Upper lobe of left lung (tissue), 6 donors: ENCODE measurements at regions not wholly inside any gene's neighbourhood (a gene's known extent, or its start where the extent isn't known, plus 50 kb on each side); places are given as distances from the start of the nearest gene placed in this dataset.

Experiments
- ATAC-seq, 2 donors: fragments of 200-7000 bp; cut with Tn5 transposase; one replicate each; pipeline ENCODE4 v1.9.1; 2022; ENCODE audit warnings: mild to moderate bottlenecking in 2 of 2, moderate library complexity in 2 of 2; ENCODE audit not compliant: low FRiP score in 2 of 2
- DNase-seq, 2 donors: peaks; one replicate each; pipeline ENCODE4 v3.0.0-alpha.2; 2019 to 2020
- H3K27ac ChIP-seq, 4 donors: fragments of 200-600 bp; sonication (generic); one replicate each; pipeline ENCODE4 v1.5.1; 2016 to 2019
- H3K27me3 ChIP-seq, 4 donors: fragments of 200-600 bp; sonication (generic); one replicate each; pipeline ENCODE4 v1.5.1; 2017 to 2019
- H3K36me3 ChIP-seq, 4 donors: fragments of 200-600 bp; sonication (generic); one replicate each; pipeline ENCODE4 v1.5.1; 2016 to 2019
- H3K4me1 ChIP-seq, 4 donors: fragments of 200-600 bp; sonication (generic); one replicate each; pipeline ENCODE4 v1.5.1; 2018 to 2019
- H3K4me3 ChIP-seq, 4 donors: fragments of 200-600 bp; sonication (generic); one replicate each; pipeline ENCODE4 v1.5.1; 2017 to 2019; ENCODE audit warnings: mild to moderate bottlenecking in 2 of 4, moderate library complexity in 1 of 4
- H3K9me3 ChIP-seq, 4 donors: fragments of 200-600 bp; sonication (generic); one replicate each; pipeline ENCODE4 v1.5.1; 2018 to 2019
- EP300 ChIP-seq, 4 donors: sonication (generic); formaldehyde crosslinking; IDR thresholded peaks; one replicate each; pipeline ENCODE4 v1.5.1; 2017; ENCODE audit warnings: antibody characterized with exemption in 4 of 4, control low read depth in 2 of 4
- POLR2A ChIP-seq, 4 donors: fragments of 450-650 bp; IDR thresholded peaks; one replicate each; pipeline ENCODE4 v1.5.1; 2016 to 2017; ENCODE audit warnings: antibody characterized with exemption in 4 of 4, mild to moderate bottlenecking in 2 of 4
- POLR2AphosphoS5 ChIP-seq, 2 donors: sonication (generic); formaldehyde crosslinking; IDR thresholded peaks; one replicate each; pipeline ENCODE4 v1.5.1; 2017; ENCODE audit warnings: antibody characterized with exemption in 2 of 2
- WGBS, 2 donors: methylation state at CpG; one replicate each; pipeline ENCODE4 v1.1.5; 2017 to 2018; 5-methylcytosine and 5-hydroxymethylcytosine counted together
- TF ChIP-seq, protein P1 (sequence below), 6 experiments: fragments of 450-650 bp in 4 of 6; fragments of 200-600 bp in 2 of 6; sonication (generic) in 2 of 6; IDR thresholded peaks; one replicate each; pipeline ENCODE4 v1.5.1; 2016 to 2019; ENCODE audit warnings: antibody characterized with exemption in 6 of 6
- donor health status: DM: no; HTN: no; CAD: no; lungs with moderate emphysema.
- donor health status: DM: no; HTN: yes; CAD: no; lungs with severe emphysema.

DNA sequence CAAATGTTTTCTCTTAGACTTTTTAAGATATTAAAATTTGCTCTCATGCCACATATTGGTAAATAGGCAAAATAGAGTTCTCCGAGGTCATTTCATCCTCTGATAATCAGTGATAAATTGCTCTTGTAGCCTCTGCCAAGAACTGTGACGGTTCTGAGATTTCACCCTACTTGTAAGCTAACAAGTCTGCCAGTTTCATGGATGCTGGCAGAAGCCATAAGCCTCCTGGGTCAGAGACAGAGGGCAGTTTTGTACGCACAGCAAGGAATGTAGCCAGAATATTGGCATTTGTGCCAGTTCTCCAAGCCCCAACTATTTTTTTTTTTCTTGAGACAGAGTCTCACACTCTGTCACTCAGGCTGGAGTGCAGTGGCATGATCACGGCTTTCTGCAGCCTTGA is 945.0 kb upstream of the WWC1 start:
- Histone ChIP-seq H3K27ac (no peak overlapping the region), H3K4me1 (no peaks in the 10 kb centered on the region), H3K9me3 (no peaks in the 10 kb centered on the region), H3K36me3 (no peaks in the 10 kb centered on the region), H3K4me3 (no peak overlapping the region), H3K27me3 (no peaks in the 10 kb centered on the region)
- WGBS, 2 donors: 60 to 68% methylated on average over 4 of the region's 4 CpGs
- TF ChIP-seq POLR2AphosphoS5 (IDR thresholded peaks at IDR 0.05): no peak
- TF ChIP-seq EP300 (IDR thresholded peaks at IDR 0.05): no peak
- TF ChIP-seq, protein P1, sequence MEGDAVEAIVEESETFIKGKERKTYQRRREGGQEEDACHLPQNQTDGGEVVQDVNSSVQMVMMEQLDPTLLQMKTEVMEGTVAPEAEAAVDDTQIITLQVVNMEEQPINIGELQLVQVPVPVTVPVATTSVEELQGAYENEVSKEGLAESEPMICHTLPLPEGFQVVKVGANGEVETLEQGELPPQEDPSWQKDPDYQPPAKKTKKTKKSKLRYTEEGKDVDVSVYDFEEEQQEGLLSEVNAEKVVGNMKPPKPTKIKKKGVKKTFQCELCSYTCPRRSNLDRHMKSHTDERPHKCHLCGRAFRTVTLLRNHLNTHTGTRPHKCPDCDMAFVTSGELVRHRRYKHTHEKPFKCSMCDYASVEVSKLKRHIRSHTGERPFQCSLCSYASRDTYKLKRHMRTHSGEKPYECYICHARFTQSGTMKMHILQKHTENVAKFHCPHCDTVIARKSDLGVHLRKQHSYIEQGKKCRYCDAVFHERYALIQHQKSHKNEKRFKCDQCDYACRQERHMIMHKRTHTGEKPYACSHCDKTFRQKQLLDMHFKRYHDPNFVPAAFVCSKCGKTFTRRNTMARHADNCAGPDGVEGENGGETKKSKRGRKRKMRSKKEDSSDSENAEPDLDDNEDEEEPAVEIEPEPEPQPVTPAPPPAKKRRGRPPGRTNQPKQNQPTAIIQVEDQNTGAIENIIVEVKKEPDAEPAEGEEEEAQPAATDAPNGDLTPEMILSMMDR (IDR thresholded peaks at IDR 0.05): no peak
- DNase-seq (no peak), ATAC-seq (no peak)

DNA sequence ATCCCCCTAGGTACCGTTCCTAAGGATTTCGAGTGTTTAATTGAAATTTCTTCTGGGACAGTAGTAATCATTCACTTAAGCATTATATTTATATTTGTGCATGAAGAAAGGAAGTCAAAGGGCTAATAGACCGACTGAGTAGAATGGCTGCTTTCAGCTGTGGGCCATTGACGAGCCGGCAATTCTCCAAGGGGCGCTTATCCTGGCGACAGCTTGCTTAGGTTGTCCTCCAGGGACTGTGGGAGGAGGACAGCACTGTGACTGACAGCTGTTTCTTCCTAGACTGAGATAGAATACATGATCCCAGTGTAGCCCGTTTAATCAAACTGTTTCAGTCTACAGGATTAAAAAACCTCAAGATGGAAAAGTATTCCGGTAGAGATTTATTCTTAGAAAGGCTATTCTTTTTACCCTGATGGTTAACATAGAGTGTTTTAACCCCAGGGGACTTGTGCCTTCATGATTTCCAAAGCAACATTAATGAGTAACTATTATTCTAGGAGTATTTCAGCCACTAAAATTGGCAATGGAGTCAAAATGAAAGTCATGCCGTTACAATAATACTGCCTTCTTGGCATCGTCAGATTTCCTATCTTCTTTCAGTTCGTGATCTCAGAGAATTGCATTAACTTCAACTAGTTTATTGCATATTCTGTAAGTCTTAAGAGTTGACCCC is 943.1 kb upstream of the WWC1 start:
- no peak for ATAC-seq
- Histone ChIP-seq H3K27ac (no peak overlapping the region), H3K9me3 (no peaks in the 10 kb centered on the region), H3K4me3 (no peak overlapping the region), H3K27me3 (no peaks in the 10 kb centered on the region), H3K36me3 (no peaks in the 10 kb centered on the region), H3K4me1 (no peaks in the 10 kb centered on the region)
- TF ChIP-seq, protein P1 (IDR thresholded peaks at IDR 0.05): no peak
- no peak for TF ChIP-seq POLR2AphosphoS5 (IDR thresholded peaks at IDR 0.05)
- TF ChIP-seq POLR2A (IDR thresholded peaks at IDR 0.05): no peak
- no peak for TF ChIP-seq EP300 (IDR thresholded peaks at IDR 0.05)
- no peak for DNase-seq
- 83 to 86% methylated on average over 12 of the region's 12 CpGs for WGBS, 2 donors

DNA sequence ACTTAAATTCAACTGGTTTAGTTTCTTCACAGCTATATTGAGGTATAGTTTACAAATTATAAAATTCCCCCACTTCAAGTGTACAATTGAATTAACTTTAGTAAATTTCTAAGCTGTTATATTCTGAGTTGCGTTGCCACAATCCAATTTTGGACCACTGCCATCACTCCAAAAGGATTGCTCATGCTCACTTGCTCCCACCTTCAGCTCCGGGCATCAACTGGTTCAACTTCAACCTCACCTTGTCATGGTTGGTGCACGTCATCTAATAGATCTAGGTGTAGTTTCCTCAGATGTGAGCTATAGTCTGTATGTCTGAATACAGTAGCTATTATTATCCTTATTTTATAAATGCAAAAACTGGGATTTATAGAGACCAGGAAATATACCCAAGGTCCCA is 942.5 kb upstream of the WWC1 start:
- Histone ChIP-seq H3K27ac (no peak overlapping the region), H3K4me1 (no peaks in the 10 kb centered on the region), H3K4me3 (no peak overlapping the region), H3K9me3 (no peaks in the 10 kb centered on the region), H3K27me3 (no peaks in the 10 kb centered on the region), H3K36me3 (no peaks in the 10 kb centered on the region)
- ATAC-seq (no peak), DNase-seq (no peak)
- WGBS, 2 donors: 85 to 94% methylated on average over 3 of the region's 3 CpGs
- TF ChIP-seq EP300 (IDR thresholded peaks at IDR 0.05): no peak
- TF ChIP-seq, protein P1 (IDR thresholded peaks at IDR 0.05): no peak

DNA sequence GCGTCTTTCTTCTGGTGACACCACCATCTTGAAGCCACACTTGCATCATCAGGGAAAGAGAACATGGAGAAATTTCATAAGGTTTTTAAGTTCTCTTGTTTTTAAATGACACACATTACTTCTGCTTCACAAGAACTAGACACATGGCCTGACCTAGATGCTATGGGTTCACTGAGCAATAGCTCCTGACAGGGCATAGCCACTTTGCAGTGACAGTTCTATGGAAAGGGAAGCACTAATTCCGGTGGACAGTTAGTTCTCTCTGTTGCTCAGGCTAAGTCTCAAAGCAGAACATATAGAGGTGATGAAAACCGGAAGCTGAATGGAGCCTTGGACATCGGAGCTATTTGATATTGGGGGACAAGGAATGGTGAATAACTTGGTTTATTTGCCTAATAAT is 940.1 kb upstream of the WWC1 start:
- no peak overlapping the region for H3K4me3 ChIP-seq
- H3K9me3 ChIP-seq: no peaks in the 10 kb centered on the region
- no peaks in the 10 kb centered on the region for H3K36me3 ChIP-seq
- no peaks in the 10 kb centered on the region for H3K27me3 ChIP-seq
- DNase-seq: no peak
- no peaks in the 10 kb centered on the region for H3K4me1 ChIP-seq
- WGBS, 2 donors: 84 to 94% methylated on average over 4 of the region's 4 CpGs
- no peak for ATAC-seq
- TF ChIP-seq, protein P1 (IDR thresholded peaks at IDR 0.05): no peak
- no peak for TF ChIP-seq POLR2A (IDR thresholded peaks at IDR 0.05)
- H3K27ac ChIP-seq: no peak overlapping the region

DNA sequence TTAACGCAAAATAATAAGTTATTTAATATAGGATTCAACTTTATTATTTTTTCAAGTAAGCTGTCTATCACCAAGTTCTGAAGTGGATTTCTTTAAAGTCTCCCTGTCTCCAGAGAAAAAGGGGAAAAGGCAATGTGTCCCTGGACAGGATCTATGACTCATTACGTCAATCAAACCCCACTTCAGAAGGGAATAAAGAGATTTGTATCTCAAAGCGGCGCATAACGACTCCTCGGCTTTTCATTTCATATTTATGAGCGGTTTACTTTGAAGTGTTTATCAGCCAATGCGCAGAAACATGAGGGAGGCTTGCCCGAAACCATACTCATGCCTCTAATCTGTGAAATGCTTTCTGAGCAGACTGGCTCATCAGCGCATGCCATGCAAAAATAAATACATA is 938.6 kb upstream of the WWC1 start:
- no peak for ATAC-seq
- no peak overlapping the region for H3K27ac ChIP-seq
- no peaks in the 10 kb centered on the region for H3K9me3 ChIP-seq
- H3K4me3 ChIP-seq: no peak overlapping the region
- H3K36me3 ChIP-seq: no peaks in the 10 kb centered on the region
- TF ChIP-seq POLR2AphosphoS5 (IDR thresholded peaks at IDR 0.05): no peak
- TF ChIP-seq POLR2A (IDR thresholded peaks at IDR 0.05): no peak
- TF ChIP-seq, protein P1 (IDR thresholded peaks at IDR 0.05): no peak
- no peak for TF ChIP-seq EP300 (IDR thresholded peaks at IDR 0.05)
- 54 to 69% methylated on average over 10 of the region's 10 CpGs for whole genome bisulfite sequencing, 2 donors
- H3K4me1 ChIP-seq: no peaks in the 10 kb centered on the region
- H3K27me3 ChIP-seq: no peaks in the 10 kb centered on the region
- no peak for DNase-seq
